Aorta (tissue), 5 donors: ENCODE measurements at regions not wholly inside any gene's neighbourhood (a gene's known extent, or its start where the extent isn't known, plus 50 kb on each side); places are given as distances from the start of the nearest gene placed in this dataset.

Experiments
- ATAC-seq: fragments of 200-7000 bp; cut with Tn5 transposase; one replicate; pipeline ENCODE4 v1.9.1; 2022; ENCODE audit warnings: moderate library complexity; ENCODE audit not compliant: low FRiP score
- DNase-seq, 2 donors: peaks; one replicate each; pipeline ENCODE4 v3.0.0-alpha.2; 2020
- H3K27ac ChIP-seq, 2 donors: one replicate each; pipeline ENCODE4 v1.5.1; 2013; ENCODE audit warnings: low read length in 2 of 2, mild to moderate bottlenecking in 2 of 2, moderate library complexity in 2 of 2, control low read depth in 1 of 2, inconsistent platforms in 1 of 2, low read depth in 1 of 2
- H3K27me3 ChIP-seq, 2 donors: one replicate each; pipeline ENCODE4 v1.6.1; 2013; ENCODE audit warnings: control low read depth in 1 of 2, low read length in 1 of 2, mild to moderate bottlenecking in 1 of 2, moderate library complexity in 1 of 2; ENCODE audit not compliant: insufficient read depth in 2 of 2, control insufficient read depth in 1 of 2
- H3K36me3 ChIP-seq, 2 donors: one replicate each; pipeline ENCODE4 v1.6.1; 2013; ENCODE audit warnings: control low read depth in 1 of 2, low read length in 1 of 2, mild to moderate bottlenecking in 1 of 2; ENCODE audit not compliant: insufficient read depth in 2 of 2, control insufficient read depth in 1 of 2
- H3K4me1 ChIP-seq, 2 donors: one replicate each; pipeline ENCODE4 v1.6.1; 2013; ENCODE audit warnings: low read length in 2 of 2, control low read depth in 1 of 2, mild to moderate bottlenecking in 1 of 2, moderate library complexity in 1 of 2; ENCODE audit not compliant: insufficient read depth in 2 of 2, control insufficient read depth in 1 of 2
- H3K4me3 ChIP-seq, 2 donors: one replicate each; pipeline ENCODE4 v1.5.1; 2013; ENCODE audit warnings: low read length in 2 of 2, control low read depth in 1 of 2, mild to moderate bottlenecking in 1 of 2
- H3K9me3 ChIP-seq: one replicate; pipeline ENCODE4 v1.6.1; 2013; ENCODE audit warnings: mild to moderate bottlenecking, low read length; ENCODE audit not compliant: control insufficient read depth
- WGBS, 2 donors: extraction: QIAGEN DNeasy Blood & Tissue Kit; methylation state at CpG; one replicate each; pipeline ENCODE4 v1.1.7; 2013; 5-methylcytosine and 5-hydroxymethylcytosine counted together
- intact Hi-C, 2 donors: fragments of 100-400 bp; cut with DNase I; formaldehyde crosslinking; loops; one replicate each; pipeline versions ENCODE4 v1.14.2 to v1.15.0; 2022
- donor health status: healthy with polysubstance abuse.
- donor health status: Bipolar disorder and iron deficiency.
- donor health status: DM: no; HTN: no; CAD: no.
- donor health status: DM: no; HTN: no; CAD: no.
- donor health status: DM: yes; HTN: yes; CAD: no.

GRCh38 chr13:24060993-24061392 is 99.5 kb upstream of the SPATA13 start:
- H3K36me3 ChIP-seq, result no peaks in the 10 kb centered on the region
- no peak overlapping the region for H3K27ac ChIP-seq
- no peak for DNase-seq
- no peaks in the 10 kb centered on the region for H3K9me3 ChIP-seq
- ATAC-seq, result no peak
- WGBS, 2 donors, result 93 to 97% methylated on average over 2 of the region's 2 CpGs
- no peaks in the 10 kb centered on the region for H3K4me1 ChIP-seq
- H3K4me3 ChIP-seq, result no peak overlapping the region
- intact Hi-C loops, result no loop called here
- no peaks in the 10 kb centered on the region for H3K27me3 ChIP-seq

GRCh38 chr13:24063281-24063877 is 97.1 kb upstream of the SPATA13 start:
- Histone ChIP-seq H3K4me3 (no peak overlapping the region), H3K36me3 (no peaks in the 10 kb centered on the region), H3K27ac (no peak overlapping the region), H3K4me1 (no peaks in the 10 kb centered on the region), H3K9me3 (no peaks in the 10 kb centered on the region), H3K27me3 (no peaks in the 10 kb centered on the region)
- DNase-seq (no peak), ATAC-seq (no peak)
- intact Hi-C loops, result no loop called here
- WGBS, 2 donors, result 71 to 78% methylated on average over 8 of the region's 8 CpGs

- no peak overlapping the region for H3K27ac ChIP-seq
- intact Hi-C loops, result no loop called here
- ATAC-seq (no peak), DNase-seq (no peak)
- H3K27me3 ChIP-seq, result no peaks in the 10 kb centered on the region
- no peak overlapping the region for H3K4me3 ChIP-seq
- H3K9me3 ChIP-seq, result no peaks in the 10 kb centered on the region
- H3K36me3 ChIP-seq, result no peaks in the 10 kb centered on the region
- WGBS, 2 donors, result 94 to 97% methylated on average over 3 of the region's 3 CpGs
- no peaks in the 10 kb centered on the region for H3K4me1 ChIP-seq
Measured at GRCh38 chr13:24064371-24064770, 96.1 kb upstream of the SPATA13 start.

DNA sequence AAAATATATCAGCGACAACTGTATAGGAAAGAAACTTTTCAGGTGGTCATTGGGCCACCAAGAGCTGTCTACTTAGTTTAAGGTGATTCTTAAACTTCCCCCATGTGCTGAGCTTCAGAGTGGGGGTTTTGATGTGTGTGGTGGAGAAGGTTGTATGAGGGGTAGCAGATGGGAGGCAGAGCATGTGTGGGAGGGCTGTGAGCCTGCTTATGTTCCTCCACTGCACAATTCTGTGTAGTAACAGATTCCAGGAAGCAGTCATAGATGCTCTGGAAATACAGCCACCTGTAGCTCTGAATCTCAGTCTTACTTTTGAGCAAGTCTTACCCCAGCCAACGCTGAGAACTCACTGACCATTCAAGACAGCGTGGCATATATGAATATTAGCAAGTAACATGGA is 95.3 kb upstream of the SPATA13 start:
- WGBS, 2 donors, result 65 to 66% methylated on average over 3 of the region's 3 CpGs
- Histone ChIP-seq H3K36me3 (no peaks in the 10 kb centered on the region), H3K9me3 (no peaks in the 10 kb centered on the region), H3K4me3 (no peak overlapping the region), H3K4me1 (no peaks in the 10 kb centered on the region), H3K27me3 (no peaks in the 10 kb centered on the region), H3K27ac (no peak overlapping the region)
- no peak for ATAC-seq
- no peak for DNase-seq
- intact Hi-C loops, result no loop called here

DNA sequence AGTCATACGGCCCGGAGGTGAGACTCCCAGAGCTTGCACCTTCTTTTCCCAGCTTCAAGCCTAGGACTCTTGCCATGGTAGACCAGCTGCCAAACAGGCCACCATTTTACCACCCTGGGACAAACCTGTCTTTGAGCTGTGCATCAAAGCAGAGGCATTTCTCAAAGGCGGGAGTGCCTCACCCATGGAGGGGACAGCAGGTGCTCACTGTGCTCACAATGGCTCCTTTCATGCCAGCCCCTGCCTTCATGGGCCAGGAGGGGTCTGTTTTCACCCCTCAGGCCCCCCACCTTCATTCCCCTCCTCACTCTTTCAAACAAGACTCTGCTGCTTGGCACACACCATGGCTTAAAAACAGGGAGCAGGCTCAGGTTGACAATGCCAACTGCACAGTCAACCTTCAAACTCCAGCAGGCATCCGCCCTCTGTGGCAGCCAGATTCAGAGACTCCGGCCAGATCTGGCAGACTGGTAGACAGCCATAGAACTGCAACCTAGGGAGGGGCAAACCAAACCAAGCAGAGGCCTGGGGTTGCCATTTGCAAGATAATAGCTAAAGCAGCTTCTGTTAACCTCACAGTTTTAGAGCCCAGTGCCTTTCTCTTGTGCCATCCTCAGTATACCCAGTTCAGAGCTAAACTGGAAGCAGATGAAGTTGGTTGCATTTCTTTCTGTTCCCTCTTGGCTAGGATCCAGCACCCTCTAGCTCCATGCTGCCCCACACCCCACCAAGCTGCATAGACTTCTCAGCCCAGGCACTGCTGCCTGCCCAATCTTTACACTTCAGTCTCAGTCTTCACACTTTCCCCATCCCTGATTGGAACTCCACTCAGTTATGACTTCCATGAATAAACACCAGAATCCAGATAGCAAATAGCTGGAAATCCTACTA is 93.9 kb upstream of the SPATA13 start:
- 82 to 84% methylated on average over 5 of the region's 5 CpGs for WGBS, 2 donors
- H3K9me3 ChIP-seq, result no peaks in the 10 kb centered on the region
- intact Hi-C loops, result no loop called here
- H3K4me3 ChIP-seq, result no peak overlapping the region
- DNase-seq, result no peak
- ATAC-seq, result no peak
- no peak overlapping the region for H3K27ac ChIP-seq
- no peaks in the 10 kb centered on the region for H3K27me3 ChIP-seq
- no peaks in the 10 kb centered on the region for H3K36me3 ChIP-seq
- H3K4me1 ChIP-seq, result no peaks in the 10 kb centered on the region

- intact Hi-C loops, result no loop called here
- H3K27me3 ChIP-seq, result no peaks in the 10 kb centered on the region
- no peak overlapping the region for H3K27ac ChIP-seq
- H3K36me3 ChIP-seq, result no peaks in the 10 kb centered on the region
- H3K4me3 ChIP-seq, result no peak overlapping the region
- DNase-seq (no peak), ATAC-seq (no peak)
- H3K9me3 ChIP-seq, result no peaks in the 10 kb centered on the region
- H3K4me1 ChIP-seq, result no peaks in the 10 kb centered on the region
- WGBS, 2 donors, result 54 to 69% methylated on average over 2 of the region's 2 CpGs
Measured at GRCh38 chr13:24068472-24068871, 92.0 kb upstream of the SPATA13 start.

- Histone ChIP-seq H3K9me3 (no peaks in the 10 kb centered on the region), H3K4me3 (no peak overlapping the region), H3K27ac (no peak overlapping the region), H3K27me3 (no peaks in the 10 kb centered on the region), H3K36me3 (no peaks in the 10 kb centered on the region), H3K4me1 (peaks cover 0 to 5% of the 10 kb centered on the region in 2 donors)
- intact Hi-C loops, result loop anchor here in 1 of 2 donors (5.0 kb wide), 1 partner anchor 91 kb away; the partner anchor contains the start of gene SPATA13
- DNase-seq, result no peak
- 97% methylated on average over 1 of the region's 1 CpG for WGBS, 2 donors
- no peak for ATAC-seq
Measured at GRCh38 chr13:24071016-24071415, 89.5 kb upstream of the SPATA13 start.

DNA sequence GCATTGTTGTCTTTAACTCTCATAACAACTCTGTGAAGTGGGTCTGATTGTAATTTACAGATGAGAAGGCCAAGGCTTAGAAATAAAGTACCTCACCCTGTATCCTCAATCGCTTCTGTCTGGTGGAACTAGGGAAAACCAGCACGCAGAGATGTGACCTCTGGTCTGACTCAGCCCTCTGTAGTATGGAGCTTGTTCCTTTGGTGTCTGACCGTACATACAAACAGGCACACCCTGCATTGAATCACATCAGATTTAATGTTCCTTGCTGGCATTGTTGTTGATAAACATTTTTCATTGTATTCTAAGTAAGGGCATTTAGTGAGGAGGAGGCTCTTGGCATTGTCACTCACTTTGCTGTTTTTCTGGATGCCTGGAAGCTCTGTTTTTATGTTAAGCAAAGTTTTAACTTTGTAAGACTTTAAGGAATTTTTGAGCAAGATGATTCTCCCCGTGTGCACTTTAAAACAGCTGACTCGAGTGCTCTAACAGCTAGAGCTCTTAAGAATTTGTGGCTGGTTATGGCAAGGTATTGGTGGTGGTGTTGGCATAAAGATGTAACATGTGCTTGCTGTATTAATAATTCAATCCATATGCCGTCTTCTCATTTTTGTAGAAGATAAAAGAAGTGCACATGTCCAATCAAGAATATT is 89.0 kb upstream of the SPATA13 start:
- no peak overlapping the region for H3K27ac ChIP-seq

More for the DNA sequence above, 89.0 kb upstream of the SPATA13 start:
- no peak for ATAC-seq
- H3K4me1 ChIP-seq, result peaks cover 0 to 5% of the 10 kb centered on the region in 2 donors
- 60 to 71% methylated on average over 6 of the region's 6 CpGs for WGBS, 2 donors
- H3K27me3 ChIP-seq, result no peaks in the 10 kb centered on the region
- no peaks in the 10 kb centered on the region for H3K9me3 ChIP-seq
- intact Hi-C loops, result loop anchor here in 1 of 2 donors (5.0 kb wide), 1 partner anchor 91 kb away; the partner anchor contains the start of gene SPATA13
- H3K36me3 ChIP-seq, result no peaks in the 10 kb centered on the region
- H3K4me3 ChIP-seq, result no peak overlapping the region
- DNase-seq, result no peak
